GM19438 (cell line): ENCODE measurements at regions not wholly inside any gene's neighbourhood (a gene's known extent, or its start where the extent isn't known, plus 50 kb on each side); places are given as distances from the start of the nearest gene placed in this dataset.

Source experiments
- ATAC-seq: cut with Tn5 transposase; IDR thresholded peaks from one replicate; pipeline ENCODE4 v1.9.1; 2021; ENCODE audit warnings: low read depth; ENCODE audit not compliant: unreplicated experiment

- ATAC-seq, result no peak
Observed at GRCh38 chr9:23278561-23278960, 547.5 kb downstream of the ELAVL2 start.

- ATAC-seq, result no peak
Observed at GRCh38 chr9:23287390-23287789, 538.6 kb downstream of the ELAVL2 start.

GRCh38 chr9:23288545-23288944 lies 537.5 kb downstream of the ELAVL2 start:
- ATAC-seq, result no peak

- no peak for ATAC-seq
Observed at GRCh38 chr9:23290973-23291372, 535.1 kb downstream of the ELAVL2 start.

GRCh38 chr9:23302281-23302680 lies 523.8 kb downstream of the ELAVL2 start:
- no peak for ATAC-seq

GRCh38 chr9:23306731-23307130 lies 519.3 kb downstream of the ELAVL2 start:
- no peak for ATAC-seq

GRCh38 chr9:23307731-23308513 lies 518.1 kb downstream of the ELAVL2 start:
- ATAC-seq, result no peak

GRCh38 chr9:23309800-23310199 lies 516.2 kb downstream of the ELAVL2 start:
- no peak for ATAC-seq

GRCh38 chr9:23314247-23314646 lies 511.8 kb downstream of the ELAVL2 start:
- no peak for ATAC-seq

GRCh38 chr9:23319092-23319491 lies 506.9 kb downstream of the ELAVL2 start:
- no peak for ATAC-seq

- no peak for ATAC-seq
Observed at GRCh38 chr9:23321049-23321448, 505.0 kb downstream of the ELAVL2 start.

GRCh38 chr9:23322392-23322791 lies 503.6 kb downstream of the ELAVL2 start:
- ATAC-seq, result no peak

GRCh38 chr9:23324511-23324910 lies 501.5 kb downstream of the ELAVL2 start:
- ATAC-seq, result no peak

GRCh38 chr9:23326597-23326996 lies 499.4 kb downstream of the ELAVL2 start:
- no peak for ATAC-seq

- ATAC-seq, result no peak
Observed at GRCh38 chr9:23341346-23341745, 484.7 kb downstream of the ELAVL2 start.

GRCh38 chr9:23342291-23342690 lies 483.7 kb downstream of the ELAVL2 start:
- no peak for ATAC-seq

- no peak for ATAC-seq
Observed at GRCh38 chr9:23343226-23343625, 482.8 kb downstream of the ELAVL2 start.

GRCh38 chr9:23361096-23361495 lies 464.9 kb downstream of the ELAVL2 start:
- ATAC-seq, result no peak

- no peak for ATAC-seq
Observed at GRCh38 chr9:23372703-23373102, 453.3 kb downstream of the ELAVL2 start.

GRCh38 chr9:23375511-23375910 lies 450.5 kb downstream of the ELAVL2 start:
- no peak for ATAC-seq

GRCh38 chr9:23379842-23380241 lies 446.2 kb downstream of the ELAVL2 start:
- ATAC-seq, result no peak

GRCh38 chr9:23380821-23381220 lies 445.2 kb downstream of the ELAVL2 start:
- no peak for ATAC-seq

GRCh38 chr9:23382418-23382817 lies 443.6 kb downstream of the ELAVL2 start:
- no peak for ATAC-seq
